ENCODE measurements at regions not wholly inside any gene's neighbourhood (a gene's known extent, or its start where the extent isn't known, plus 50 kb on each side); places are given as distances from the start of the nearest gene placed in this dataset.

DNA sequence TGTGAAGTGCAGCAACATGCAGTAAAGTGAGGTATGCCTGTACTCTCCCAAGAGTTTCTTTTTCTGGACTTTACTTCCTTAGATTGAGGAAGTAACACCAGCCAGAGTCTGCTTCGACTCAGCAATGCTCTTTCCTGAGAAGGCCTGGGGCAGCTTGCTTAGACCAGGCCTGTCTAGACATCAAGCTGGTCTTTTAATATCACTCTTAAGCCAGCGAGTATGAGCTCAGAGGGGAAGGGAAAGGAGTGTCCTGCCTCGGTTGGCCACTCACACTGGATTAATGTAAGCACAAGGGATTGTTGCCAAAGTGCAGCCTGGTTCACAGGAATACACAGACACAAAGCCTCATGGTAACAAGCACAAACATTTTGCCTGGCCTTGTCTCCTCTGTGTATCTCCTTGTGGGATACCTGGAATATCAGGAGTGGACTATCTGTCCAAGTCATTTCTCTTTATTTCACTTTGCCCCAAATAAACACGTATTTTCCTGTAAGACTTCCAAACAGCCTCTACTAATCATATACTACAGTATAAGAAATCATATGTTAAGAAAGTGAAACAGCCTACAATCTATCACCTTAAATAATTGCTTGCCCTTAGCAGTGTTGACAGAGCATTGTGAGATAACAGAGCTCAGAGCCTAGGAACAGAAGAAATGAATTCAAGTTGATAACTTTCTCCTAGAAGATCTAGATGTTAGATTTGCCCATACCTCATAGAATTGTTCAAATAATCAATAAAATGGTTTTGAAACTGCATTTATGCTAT lies 121.2 kb upstream of the DAAM1 start:
- peaks cover 10% of the 10 kb centered on the region for H3K9me3 ChIP-seq
- no peaks in the 10 kb centered on the region for H3K79me2 ChIP-seq (ENCODE audit: insufficient read depth)
- no peak overlapping the region for H3K4me3 ChIP-seq (ENCODE audit: low read depth in 2 of 2, low read length in 1 of 2)
- no peaks in the 10 kb centered on the region for H4K20me1 ChIP-seq (ENCODE audit: insufficient read depth)
- ChIA-PET CTCF (interaction anchor here (1.0 to 2.0 kb wide), 2 partner anchors 12 to 566 kb away, joined by 4 to 8 read pairs; no protein-coding TSS in a partner anchor), POLR2A (no interaction called here)
- H3K9me2 ChIP-seq: no peaks in the 10 kb centered on the region
- peaks cover 0 to 6% of the 10 kb centered on the region in 2 experiments for H3K36me3 ChIP-seq (replicated peaks in 1 of 2; ENCODE audit: control insufficient read depth in 1 of 2, insufficient read depth in 2 of 2, low read length in 1 of 2)
- no peak for TF ChIP-seq ELF1 (IDR thresholded peaks at IDR 0.05)
- DNase-seq: no peak
- no peak overlapping the region for H3K27ac ChIP-seq (ENCODE audit: low read depth in 2 of 2, low read length in 1 of 2)
- no peak overlapping the region for H3K4me2 ChIP-seq
- H3K27me3 ChIP-seq (ENCODE audit: insufficient read depth): no peaks in the 10 kb centered on the region
- peaks cover 0 to 2% of the 10 kb centered on the region in 2 experiments; a peak in 1 of 4 replicates for H3K4me1 ChIP-seq (ENCODE audit: control insufficient read depth in 1 of 2, insufficient read depth in 2 of 2, low read depth in 1 of 2, low read length in 1 of 2)
- no peaks in the 10 kb centered on the region for H3F3A ChIP-seq (replicated peaks; ENCODE audit: insufficient read depth)
- no peak overlapping the region for H3K9ac ChIP-seq
- WGBS (ENCODE audit: low lambda C conversion rate): 55% methylated on average over 4 of the region's 4 CpGs
- 0 out of 2 replicates have a peak overlapping the region, but pooled peaks have one; percentile 37 for H2AFZ ChIP-seq (ENCODE audit: low read depth)

DNA sequence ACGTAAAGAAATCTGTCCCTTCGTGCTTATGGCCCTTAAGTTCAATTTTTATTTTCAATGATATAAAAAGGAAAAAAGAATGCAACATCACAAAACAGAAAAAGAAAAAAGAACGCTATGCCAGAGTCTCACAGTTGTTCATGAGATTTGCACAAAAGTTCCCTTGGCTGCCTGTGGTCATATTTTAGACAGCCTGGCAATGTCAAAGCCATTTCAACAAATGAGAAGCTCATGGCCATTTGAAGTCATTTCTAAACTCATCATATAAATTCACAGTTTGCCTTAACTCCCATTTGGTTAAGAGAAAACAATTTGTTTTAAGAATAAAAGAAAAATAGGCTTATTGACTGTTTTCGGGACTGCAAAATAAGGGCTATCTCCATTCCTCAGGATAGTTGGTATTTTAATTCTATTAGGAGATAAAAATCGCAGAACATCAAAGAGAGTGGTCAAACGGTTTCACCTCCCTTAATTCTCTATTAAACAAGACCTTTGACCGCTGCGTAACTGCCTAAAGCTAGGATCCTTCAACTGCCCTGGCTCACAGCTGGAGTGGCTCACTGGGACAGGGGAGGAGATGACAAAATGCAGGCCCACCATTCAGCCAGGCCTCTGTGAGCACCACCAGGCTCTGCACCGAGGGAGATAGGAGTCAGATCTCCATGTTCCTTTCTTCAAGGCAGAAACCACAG lies 119.2 kb upstream of the DAAM1 start:
- no peak overlapping the region for H3K4me2 ChIP-seq
- no peaks in the 10 kb centered on the region for H3F3A ChIP-seq (replicated peaks; ENCODE audit: insufficient read depth)
- H3K9me3 ChIP-seq: no peaks in the 10 kb centered on the region
- DNase-seq: no peak
- no peak overlapping the region for H3K9ac ChIP-seq
- H3K4me3 ChIP-seq (ENCODE audit: low read depth in 2 of 2, low read length in 1 of 2): no peak overlapping the region
- no peaks in the 10 kb centered on the region for H3K79me2 ChIP-seq (ENCODE audit: insufficient read depth)
- no peaks in the 10 kb centered on the region for H3K36me3 ChIP-seq (replicated peaks in 1 of 2; ENCODE audit: control insufficient read depth in 1 of 2, insufficient read depth in 2 of 2, low read length in 1 of 2)
- H3K27ac ChIP-seq (ENCODE audit: low read depth in 2 of 2, low read length in 1 of 2): no peak overlapping the region
- no peaks in the 10 kb centered on the region for H3K9me2 ChIP-seq
- TF ChIP-seq, protein P1, sequence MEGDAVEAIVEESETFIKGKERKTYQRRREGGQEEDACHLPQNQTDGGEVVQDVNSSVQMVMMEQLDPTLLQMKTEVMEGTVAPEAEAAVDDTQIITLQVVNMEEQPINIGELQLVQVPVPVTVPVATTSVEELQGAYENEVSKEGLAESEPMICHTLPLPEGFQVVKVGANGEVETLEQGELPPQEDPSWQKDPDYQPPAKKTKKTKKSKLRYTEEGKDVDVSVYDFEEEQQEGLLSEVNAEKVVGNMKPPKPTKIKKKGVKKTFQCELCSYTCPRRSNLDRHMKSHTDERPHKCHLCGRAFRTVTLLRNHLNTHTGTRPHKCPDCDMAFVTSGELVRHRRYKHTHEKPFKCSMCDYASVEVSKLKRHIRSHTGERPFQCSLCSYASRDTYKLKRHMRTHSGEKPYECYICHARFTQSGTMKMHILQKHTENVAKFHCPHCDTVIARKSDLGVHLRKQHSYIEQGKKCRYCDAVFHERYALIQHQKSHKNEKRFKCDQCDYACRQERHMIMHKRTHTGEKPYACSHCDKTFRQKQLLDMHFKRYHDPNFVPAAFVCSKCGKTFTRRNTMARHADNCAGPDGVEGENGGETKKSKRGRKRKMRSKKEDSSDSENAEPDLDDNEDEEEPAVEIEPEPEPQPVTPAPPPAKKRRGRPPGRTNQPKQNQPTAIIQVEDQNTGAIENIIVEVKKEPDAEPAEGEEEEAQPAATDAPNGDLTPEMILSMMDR (IDR thresholded peaks at IDR 0.05): no peak
- TF ChIP-seq GATA2 (CRISPR knock-in tag; IDR thresholded peaks at IDR 0.05): 0 out of 2 replicates have a peak, but pooled peaks have one; percentile 18
- H4K20me1 ChIP-seq (ENCODE audit: insufficient read depth): no peaks in the 10 kb centered on the region
- no peak overlapping the region for H2AFZ ChIP-seq (ENCODE audit: low read depth)
- ChIA-PET POLR2A (no interaction called here), CTCF (interaction anchor here (1.9 kb wide), 1 partner anchor 41 kb away, joined by 6 read pairs; no protein-coding TSS in a partner anchor)
- no peaks in the 10 kb centered on the region for H3K27me3 ChIP-seq (ENCODE audit: insufficient read depth)
- 71% methylated on average over 9 of the region's 9 CpGs for WGBS (ENCODE audit: low lambda C conversion rate)
- peaks cover 0 to 2% of the 10 kb centered on the region in 2 experiments; a peak in 1 of 4 replicates for H3K4me1 ChIP-seq (ENCODE audit: control insufficient read depth in 1 of 2, insufficient read depth in 2 of 2, low read depth in 1 of 2, low read length in 1 of 2)

GRCh38 chr14:59075506-59075905 lies 113.0 kb upstream of the DAAM1 start:
- Histone ChIP-seq H3K27ac (ENCODE audit: low read depth in 2 of 2, low read length in 1 of 2) (no peak overlapping the region), H3K36me3 (replicated peaks in 1 of 2; ENCODE audit: control insufficient read depth in 1 of 2, insufficient read depth in 2 of 2, low read length in 1 of 2) (no peaks in the 10 kb centered on the region), H3F3A (replicated peaks; ENCODE audit: insufficient read depth) (no peaks in the 10 kb centered on the region), H3K9me2 (no peaks in the 10 kb centered on the region), H3K9ac (no peak overlapping the region), H3K27me3 (ENCODE audit: insufficient read depth) (no peaks in the 10 kb centered on the region), H4K20me1 (ENCODE audit: insufficient read depth) (no peaks in the 10 kb centered on the region), H2AFZ (ENCODE audit: low read depth) (no peak overlapping the region), H3K9me3 (no peaks in the 10 kb centered on the region), H3K4me1 (ENCODE audit: control insufficient read depth in 1 of 2, insufficient read depth in 2 of 2, low read depth in 1 of 2, low read length in 1 of 2) (no peaks in the 10 kb centered on the region), H3K4me2 (no peak overlapping the region), H3K4me3 (ENCODE audit: low read depth in 2 of 2, low read length in 1 of 2) (no peak overlapping the region), H3K79me2 (ENCODE audit: insufficient read depth) (no peaks in the 10 kb centered on the region)
- WGBS (ENCODE audit: low lambda C conversion rate): 75% methylated on average over 2 of the region's 2 CpGs
- TF ChIP-seq EP300 (IDR thresholded peaks at IDR 0.05; ENCODE audit: borderline replicate concordance in 1 of 2, low read depth in 1 of 2, low read length in 1 of 2): no peak
- TF ChIP-seq SIN3A (IDR thresholded peaks at IDR 0.05; ENCODE audit: borderline replicate concordance, low read depth, low read length): no peak
- no peak for TF ChIP-seq MXI1 (IDR thresholded peaks at IDR 0.05; ENCODE audit: low read depth, low read length)
- no peak for TF ChIP-seq FOXM1 (IDR thresholded peaks at IDR 0.05; ENCODE audit: low read depth)
- TF ChIP-seq NFIC (IDR thresholded peaks at IDR 0.05; ENCODE audit: borderline replicate concordance): no peak
- no peak for TF ChIP-seq GABPA (IDR thresholded peaks at IDR 0.05; ENCODE audit: low read depth)
- no peak for TF ChIP-seq FOSL2 (IDR thresholded peaks at IDR 0.05; ENCODE audit: borderline replicate concordance, low read depth)
- no peak for TF ChIP-seq MEF2A (IDR thresholded peaks at IDR 0.05; ENCODE audit: borderline replicate concordance, low read depth)
- TF ChIP-seq CHD2 (IDR thresholded peaks at IDR 0.05; ENCODE audit: low read length, partially characterized antibody): no peak
- TF ChIP-seq, protein P2, sequence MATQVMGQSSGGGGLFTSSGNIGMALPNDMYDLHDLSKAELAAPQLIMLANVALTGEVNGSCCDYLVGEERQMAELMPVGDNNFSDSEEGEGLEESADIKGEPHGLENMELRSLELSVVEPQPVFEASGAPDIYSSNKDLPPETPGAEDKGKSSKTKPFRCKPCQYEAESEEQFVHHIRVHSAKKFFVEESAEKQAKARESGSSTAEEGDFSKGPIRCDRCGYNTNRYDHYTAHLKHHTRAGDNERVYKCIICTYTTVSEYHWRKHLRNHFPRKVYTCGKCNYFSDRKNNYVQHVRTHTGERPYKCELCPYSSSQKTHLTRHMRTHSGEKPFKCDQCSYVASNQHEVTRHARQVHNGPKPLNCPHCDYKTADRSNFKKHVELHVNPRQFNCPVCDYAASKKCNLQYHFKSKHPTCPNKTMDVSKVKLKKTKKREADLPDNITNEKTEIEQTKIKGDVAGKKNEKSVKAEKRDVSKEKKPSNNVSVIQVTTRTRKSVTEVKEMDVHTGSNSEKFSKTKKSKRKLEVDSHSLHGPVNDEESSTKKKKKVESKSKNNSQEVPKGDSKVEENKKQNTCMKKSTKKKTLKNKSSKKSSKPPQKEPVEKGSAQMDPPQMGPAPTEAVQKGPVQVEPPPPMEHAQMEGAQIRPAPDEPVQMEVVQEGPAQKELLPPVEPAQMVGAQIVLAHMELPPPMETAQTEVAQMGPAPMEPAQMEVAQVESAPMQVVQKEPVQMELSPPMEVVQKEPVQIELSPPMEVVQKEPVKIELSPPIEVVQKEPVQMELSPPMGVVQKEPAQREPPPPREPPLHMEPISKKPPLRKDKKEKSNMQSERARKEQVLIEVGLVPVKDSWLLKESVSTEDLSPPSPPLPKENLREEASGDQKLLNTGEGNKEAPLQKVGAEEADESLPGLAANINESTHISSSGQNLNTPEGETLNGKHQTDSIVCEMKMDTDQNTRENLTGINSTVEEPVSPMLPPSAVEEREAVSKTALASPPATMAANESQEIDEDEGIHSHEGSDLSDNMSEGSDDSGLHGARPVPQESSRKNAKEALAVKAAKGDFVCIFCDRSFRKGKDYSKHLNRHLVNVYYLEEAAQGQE (IDR thresholded peaks at IDR 0.05; ENCODE audit: low read depth, low read length): no peak
- TF ChIP-seq MAX (IDR thresholded peaks at IDR 0.05; ENCODE audit: low read depth): no peak
- CTCF ChIA-PET: no interaction called here
- DNase-seq: no peak
- POLR2A ChIA-PET: no interaction called here
